ENCODE measurements at regions not wholly inside any gene's neighbourhood (a gene's known extent, or its start where the extent isn't known, plus 50 kb on each side); places are given as distances from the start of the nearest gene placed in this dataset.

DNA sequence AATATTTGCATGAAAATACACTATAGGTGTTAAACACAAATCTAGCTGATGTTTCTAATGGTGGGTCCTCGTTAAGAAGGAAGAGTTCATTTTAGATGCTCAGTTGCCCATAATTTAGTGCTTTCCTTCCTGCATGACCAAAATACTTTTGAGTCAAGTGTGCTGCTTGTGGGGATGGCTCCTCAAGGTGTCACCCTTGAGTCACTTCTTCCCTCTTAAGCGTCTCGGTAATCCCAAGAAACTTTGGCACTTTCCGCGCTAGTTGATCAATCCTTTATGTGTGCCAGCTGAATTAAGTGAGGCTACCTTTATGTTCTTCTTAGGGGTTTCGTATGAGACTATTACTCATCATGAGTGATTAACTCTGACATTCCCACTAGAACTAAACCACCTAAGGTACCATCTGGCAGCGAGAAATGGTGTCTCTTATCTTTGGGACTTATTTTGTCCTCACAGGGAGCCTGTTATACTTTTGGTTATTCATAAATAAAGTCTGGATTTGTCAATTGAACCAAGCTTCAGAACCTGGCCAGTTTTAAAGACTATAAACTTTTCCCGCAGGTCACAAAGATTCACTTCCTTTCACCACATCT is 106.8 kb downstream of the NHLRC3 start:
- TF ChIP-seq SIN3A (IDR thresholded peaks at IDR 0.05; ENCODE audit: borderline replicate concordance, insufficient read depth, low read length), result no peak
- no peak for TF ChIP-seq POLR2AphosphoS5 (IDR thresholded peaks at IDR 0.05; ENCODE audit: low read depth, low read length)
- no peak for TF ChIP-seq TAF1 (IDR thresholded peaks at IDR 0.05; ENCODE audit: borderline replicate concordance, insufficient read depth, low read length)
- no peak for TF ChIP-seq FOXP2 (optimal IDR thresholded peaks at IDR 0.05; ENCODE audit: borderline replicate concordance, extremely low read depth, extremely low read length, insufficient read depth)
- TF ChIP-seq REST (IDR thresholded peaks at IDR 0.05; ENCODE audit: insufficient read depth in 1 of 2, low read depth in 2 of 2, low read length in 2 of 2), result no peak

DNA sequence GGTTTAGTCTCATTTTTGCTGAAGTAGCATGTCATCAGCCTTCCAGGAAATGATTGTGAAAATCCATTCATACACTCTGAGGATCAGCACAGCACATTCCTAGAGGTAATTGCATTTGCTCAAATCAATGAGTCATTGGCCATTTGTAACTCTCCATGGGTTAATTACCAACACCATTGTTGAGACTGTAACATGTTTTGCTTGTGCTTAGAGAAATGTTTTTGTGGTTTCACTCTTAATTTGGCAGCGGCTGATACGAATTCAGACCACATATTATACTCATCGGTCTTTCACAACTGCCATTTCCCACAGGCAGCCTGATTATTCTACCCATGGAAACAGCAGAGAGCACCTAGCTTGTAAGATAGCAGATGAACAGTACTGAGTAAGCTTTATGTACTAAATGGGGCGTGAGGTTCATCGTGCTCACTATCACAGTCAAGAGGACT is 110.3 kb downstream of the NHLRC3 start:
- TF ChIP-seq FOXP2 (optimal IDR thresholded peaks at IDR 0.05; ENCODE audit: borderline replicate concordance, extremely low read depth, extremely low read length, insufficient read depth) (no peak), TAF1 (IDR thresholded peaks at IDR 0.05; ENCODE audit: borderline replicate concordance, insufficient read depth, low read length) (no peak), REST (IDR thresholded peaks at IDR 0.05; ENCODE audit: insufficient read depth in 1 of 2, low read depth in 2 of 2, low read length in 2 of 2) (peak in 1 of 2 experiments; percentile 70; a peak in 2 of 4 replicates), SIN3A (IDR thresholded peaks at IDR 0.05; ENCODE audit: borderline replicate concordance, insufficient read depth, low read length) (peak; percentile 71; the same call in 1 of the 2 replicates), POLR2AphosphoS5 (IDR thresholded peaks at IDR 0.05; ENCODE audit: low read depth, low read length) (peak; percentile 76)

DNA sequence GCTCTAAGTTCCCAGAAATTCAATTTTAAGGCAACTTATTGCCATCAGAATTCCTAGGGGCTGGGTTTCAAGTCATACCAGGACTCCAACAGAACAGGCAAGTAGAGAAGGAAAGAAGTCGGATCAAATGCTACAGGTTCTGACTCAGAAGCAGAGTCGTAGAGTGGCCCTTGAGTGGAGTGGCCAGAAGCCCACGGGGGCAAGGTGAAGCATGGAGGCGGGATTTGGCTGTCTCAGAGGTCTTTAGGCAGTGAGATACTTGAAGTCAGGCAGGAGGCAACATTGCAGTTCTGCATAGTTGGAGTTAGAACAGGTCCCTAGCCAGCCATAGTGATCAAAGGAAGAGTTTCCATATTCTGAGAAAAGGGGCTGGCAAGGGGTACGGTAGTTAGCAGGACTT is 111.6 kb downstream of the NHLRC3 start:
- TF ChIP-seq FOXP2 (optimal IDR thresholded peaks at IDR 0.05; ENCODE audit: borderline replicate concordance, extremely low read depth, extremely low read length, insufficient read depth) (no peak), SIN3A (IDR thresholded peaks at IDR 0.05; ENCODE audit: borderline replicate concordance, insufficient read depth, low read length) (no peak), POLR2AphosphoS5 (IDR thresholded peaks at IDR 0.05; ENCODE audit: low read depth, low read length) (no peak)

DNA sequence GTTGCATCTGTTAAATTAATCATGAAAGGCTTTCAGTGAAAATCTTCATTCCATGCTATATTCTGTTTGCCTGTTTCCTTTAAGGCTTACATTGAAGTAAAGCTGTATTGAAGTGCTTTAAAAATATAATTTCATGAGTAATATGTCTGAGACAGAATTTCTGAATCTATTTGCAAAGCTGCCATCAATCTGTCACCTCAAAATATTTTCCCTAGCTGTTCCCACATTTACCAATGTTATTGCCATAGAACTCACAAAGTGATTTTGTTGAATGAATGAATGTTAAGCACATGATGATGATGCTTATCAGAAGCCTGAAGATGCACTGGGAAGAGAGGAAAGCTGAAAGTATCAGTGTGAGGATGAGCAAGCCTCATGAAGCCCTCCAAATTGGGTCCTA is 115.8 kb downstream of the NHLRC3 start:
- TF ChIP-seq POLR2AphosphoS5 (IDR thresholded peaks at IDR 0.05; ENCODE audit: low read depth, low read length) (no peak), TAF1 (IDR thresholded peaks at IDR 0.05; ENCODE audit: borderline replicate concordance, insufficient read depth, low read length) (no peak), REST (IDR thresholded peaks at IDR 0.05; ENCODE audit: insufficient read depth in 1 of 2, low read depth in 2 of 2, low read length in 2 of 2) (no peak), SIN3A (IDR thresholded peaks at IDR 0.05; ENCODE audit: borderline replicate concordance, insufficient read depth, low read length) (no peak), FOXP2 (optimal IDR thresholded peaks at IDR 0.05; ENCODE audit: borderline replicate concordance, extremely low read depth, extremely low read length, insufficient read depth) (no peak)

- TF ChIP-seq FOXP2 (optimal IDR thresholded peaks at IDR 0.05; ENCODE audit: borderline replicate concordance, extremely low read depth, extremely low read length, insufficient read depth), result no peak
- TF ChIP-seq REST (IDR thresholded peaks at IDR 0.05; ENCODE audit: insufficient read depth in 1 of 2, low read depth in 2 of 2, low read length in 2 of 2), result no peak
Measured at GRCh38 chr13:39159393-39159792, 121.1 kb downstream of the NHLRC3 start.
